ENCODE measurements at regions not wholly inside any gene's neighbourhood (a gene's known extent, or its start where the extent isn't known, plus 50 kb on each side); places are given as distances from the start of the nearest gene placed in this dataset.

GRCh38 chr1:201761178-201761577, 67.8 kb upstream of the IPO9 start:
- no peak overlapping the region for H3K27ac ChIP-seq (ENCODE audit: low read depth, low read length)
- no peaks in the 10 kb centered on the region for H3K4me1 ChIP-seq (ENCODE audit: control insufficient read depth, insufficient read depth, low read length)
- no peaks in the 10 kb centered on the region for H3K36me3 ChIP-seq (ENCODE audit: control insufficient read depth, insufficient read depth, low read length)
- no peak overlapping the region for H3K4me3 ChIP-seq (ENCODE audit: low read length)
- no peak overlapping the region for H3K9ac ChIP-seq (ENCODE audit: low read length)
- H3K27me3 ChIP-seq (ENCODE audit: control insufficient read depth, insufficient read depth, low read length): no peaks in the 10 kb centered on the region

DNA sequence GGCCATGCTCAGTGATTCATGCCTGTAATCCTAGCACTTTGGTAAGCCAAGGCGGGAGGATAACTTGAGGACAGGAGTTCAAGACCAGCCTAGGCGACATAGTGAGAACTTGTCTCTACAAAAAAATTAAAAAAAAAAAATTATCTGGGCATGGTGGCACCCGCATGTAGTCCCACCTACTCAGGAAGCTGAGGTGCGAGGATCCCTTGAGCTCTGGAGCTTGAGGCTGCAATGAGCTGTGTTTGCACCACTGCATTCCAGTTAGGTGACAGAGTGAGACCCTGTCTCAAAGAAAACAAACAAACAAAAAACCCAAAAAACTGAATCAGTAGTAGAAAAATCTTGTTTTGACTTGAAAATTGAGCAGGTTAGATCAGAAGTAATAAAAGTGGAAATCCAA, 67.1 kb upstream of the IPO9 start:
- Histone ChIP-seq H3K27ac (ENCODE audit: low read depth, low read length) (no peak overlapping the region), H3K4me3 (ENCODE audit: low read length) (no peak overlapping the region), H3K36me3 (ENCODE audit: control insufficient read depth, insufficient read depth, low read length) (no peaks in the 10 kb centered on the region), H3K27me3 (ENCODE audit: control insufficient read depth, insufficient read depth, low read length) (no peaks in the 10 kb centered on the region), H3K9ac (ENCODE audit: low read length) (no peak overlapping the region), H3K4me1 (ENCODE audit: control insufficient read depth, insufficient read depth, low read length) (no peaks in the 10 kb centered on the region)

- Histone ChIP-seq H3K27me3 (ENCODE audit: control insufficient read depth, insufficient read depth, low read length) (no peaks in the 10 kb centered on the region), H3K27ac (ENCODE audit: low read depth, low read length) (no peak overlapping the region), H3K4me3 (ENCODE audit: low read length) (no peak overlapping the region), H3K9ac (ENCODE audit: low read length) (no peak overlapping the region), H3K4me1 (ENCODE audit: control insufficient read depth, insufficient read depth, low read length) (no peaks in the 10 kb centered on the region), H3K36me3 (ENCODE audit: control insufficient read depth, insufficient read depth, low read length) (no peaks in the 10 kb centered on the region)
Observed at GRCh38 chr1:201762381-201762780, 66.6 kb upstream of the IPO9 start.

- no peak overlapping the region for H3K27ac ChIP-seq (ENCODE audit: low read depth, low read length)
- H3K27me3 ChIP-seq (ENCODE audit: control insufficient read depth, insufficient read depth, low read length): no peaks in the 10 kb centered on the region
- no peak overlapping the region for H3K9ac ChIP-seq (ENCODE audit: low read length)
- no peaks in the 10 kb centered on the region for H3K36me3 ChIP-seq (ENCODE audit: control insufficient read depth, insufficient read depth, low read length)
- H3K4me3 ChIP-seq (ENCODE audit: low read length): no peak overlapping the region
- no peaks in the 10 kb centered on the region for H3K4me1 ChIP-seq (ENCODE audit: control insufficient read depth, insufficient read depth, low read length)
Observed at GRCh38 chr1:201763455-201764140, 65.4 kb upstream of the IPO9 start.

GRCh38 chr1:201764166-201764565, 64.8 kb upstream of the IPO9 start:
- no peak overlapping the region for H3K27ac ChIP-seq (ENCODE audit: low read depth, low read length)
- H3K27me3 ChIP-seq (ENCODE audit: control insufficient read depth, insufficient read depth, low read length): no peaks in the 10 kb centered on the region
- no peaks in the 10 kb centered on the region for H3K4me1 ChIP-seq (ENCODE audit: control insufficient read depth, insufficient read depth, low read length)
- H3K9ac ChIP-seq (ENCODE audit: low read length): no peak overlapping the region
- no peaks in the 10 kb centered on the region for H3K36me3 ChIP-seq (ENCODE audit: control insufficient read depth, insufficient read depth, low read length)
- H3K4me3 ChIP-seq (ENCODE audit: low read length): no peak overlapping the region

DNA sequence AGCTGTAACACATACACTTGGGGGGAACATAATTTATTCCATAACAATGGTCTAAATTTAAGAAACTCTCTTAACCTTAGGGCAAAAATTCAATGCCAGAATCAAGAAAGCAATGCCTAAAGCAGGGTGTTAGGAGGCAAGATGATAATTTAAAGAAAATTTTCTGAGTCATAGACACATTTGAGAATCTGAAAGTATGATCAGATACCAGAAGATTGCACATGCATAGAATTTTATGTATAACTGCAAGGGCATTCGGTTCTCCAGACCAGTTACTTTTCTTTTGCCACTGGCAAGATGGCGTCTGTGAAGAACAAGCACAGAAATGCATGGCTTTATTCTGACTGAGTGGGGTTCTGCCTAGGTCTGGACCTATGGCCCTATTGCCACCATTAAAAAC, 64.4 kb upstream of the IPO9 start:
- no peak overlapping the region for H3K27ac ChIP-seq (ENCODE audit: low read depth, low read length)
- no peaks in the 10 kb centered on the region for H3K4me1 ChIP-seq (ENCODE audit: control insufficient read depth, insufficient read depth, low read length)
- H3K4me3 ChIP-seq (ENCODE audit: low read length): no peak overlapping the region
- no peaks in the 10 kb centered on the region for H3K36me3 ChIP-seq (ENCODE audit: control insufficient read depth, insufficient read depth, low read length)
- H3K27me3 ChIP-seq (ENCODE audit: control insufficient read depth, insufficient read depth, low read length): no peaks in the 10 kb centered on the region
- H3K9ac ChIP-seq (ENCODE audit: low read length): no peak overlapping the region

- Histone ChIP-seq H3K9ac (ENCODE audit: low read length) (no peak overlapping the region), H3K27ac (ENCODE audit: low read depth, low read length) (no peak overlapping the region), H3K27me3 (ENCODE audit: control insufficient read depth, insufficient read depth, low read length) (no peaks in the 10 kb centered on the region), H3K4me1 (ENCODE audit: control insufficient read depth, insufficient read depth, low read length) (no peaks in the 10 kb centered on the region), H3K36me3 (ENCODE audit: control insufficient read depth, insufficient read depth, low read length) (no peaks in the 10 kb centered on the region), H3K4me3 (ENCODE audit: low read length) (no peak overlapping the region)
Observed at GRCh38 chr1:201766131-201766866, 62.7 kb upstream of the IPO9 start.

DNA sequence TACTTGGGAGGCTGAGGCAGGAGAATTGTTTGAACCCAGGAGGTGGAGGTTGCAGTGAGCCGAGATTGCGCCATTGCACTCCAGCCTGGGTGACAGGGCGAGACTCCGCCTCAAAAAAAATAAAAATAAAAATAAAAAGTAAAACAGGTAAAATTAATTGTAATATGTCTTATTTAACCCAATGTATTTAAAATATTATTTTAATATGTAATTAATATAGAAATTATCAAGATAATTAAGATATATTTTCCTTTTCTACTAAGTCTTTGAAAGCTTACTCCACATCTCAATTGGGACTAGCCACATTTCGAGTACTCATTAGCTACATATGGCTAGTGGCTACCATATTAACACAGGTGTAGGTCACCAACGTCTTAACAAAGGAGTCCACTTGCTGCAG, 61.6 kb upstream of the IPO9 start:
- Histone ChIP-seq H3K4me1 (ENCODE audit: control insufficient read depth, insufficient read depth, low read length) (no peaks in the 10 kb centered on the region), H3K27me3 (ENCODE audit: control insufficient read depth, insufficient read depth, low read length) (no peaks in the 10 kb centered on the region), H3K9ac (ENCODE audit: low read length) (no peak overlapping the region), H3K27ac (ENCODE audit: low read depth, low read length) (no peak overlapping the region), H3K36me3 (ENCODE audit: control insufficient read depth, insufficient read depth, low read length) (no peaks in the 10 kb centered on the region), H3K4me3 (ENCODE audit: low read length) (no peak overlapping the region)

DNA sequence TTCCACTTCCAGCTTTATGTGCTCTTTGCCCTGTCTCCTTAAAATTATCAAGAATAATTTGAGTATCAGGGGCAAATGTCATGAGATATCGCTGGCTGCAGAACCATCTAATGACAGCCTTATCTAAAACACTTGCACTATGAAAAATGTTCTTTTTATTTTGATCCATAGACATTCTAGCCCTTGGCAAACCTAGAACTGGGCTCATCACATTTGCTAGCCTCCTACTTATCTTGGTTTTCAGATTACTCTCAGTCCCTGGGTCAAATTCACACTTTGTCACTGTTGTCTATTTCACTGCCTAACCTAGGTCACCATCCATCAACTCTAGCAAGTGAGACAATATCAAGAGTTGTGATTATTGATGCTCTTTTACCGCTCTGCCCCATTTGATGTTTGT, 59.9 kb upstream of the IPO9 start:
- H3K27me3 ChIP-seq (ENCODE audit: control insufficient read depth, insufficient read depth, low read length): no peaks in the 10 kb centered on the region
- H3K27ac ChIP-seq (ENCODE audit: low read depth, low read length): no peak overlapping the region
- no peak overlapping the region for H3K4me3 ChIP-seq (ENCODE audit: low read length)
- no peak overlapping the region for H3K9ac ChIP-seq (ENCODE audit: low read length)
- H3K36me3 ChIP-seq (ENCODE audit: control insufficient read depth, insufficient read depth, low read length): no peaks in the 10 kb centered on the region
- no peaks in the 10 kb centered on the region for H3K4me1 ChIP-seq (ENCODE audit: control insufficient read depth, insufficient read depth, low read length)

- Histone ChIP-seq H3K4me3 (ENCODE audit: low read length) (no peak overlapping the region), H3K27me3 (ENCODE audit: control insufficient read depth, insufficient read depth, low read length) (no peaks in the 10 kb centered on the region), H3K36me3 (ENCODE audit: control insufficient read depth, insufficient read depth, low read length) (no peaks in the 10 kb centered on the region), H3K4me1 (ENCODE audit: control insufficient read depth, insufficient read depth, low read length) (no peaks in the 10 kb centered on the region), H3K27ac (ENCODE audit: low read depth, low read length) (no peak overlapping the region), H3K9ac (ENCODE audit: low read length) (no peak overlapping the region)
Observed at GRCh38 chr1:201769966-201770365, 59.0 kb upstream of the IPO9 start.

- no peaks in the 10 kb centered on the region for H3K4me1 ChIP-seq (ENCODE audit: control insufficient read depth, insufficient read depth, low read length)
- no peak overlapping the region for H3K9ac ChIP-seq (ENCODE audit: low read length)
Observed at GRCh38 chr1:201771466-201771865, 57.5 kb upstream of the IPO9 start.

GRCh38 chr1:201772178-201772577, 56.8 kb upstream of the IPO9 start:
- Histone ChIP-seq H3K9ac (ENCODE audit: low read length) (no peak overlapping the region), H3K36me3 (ENCODE audit: control insufficient read depth, insufficient read depth, low read length) (no peaks in the 10 kb centered on the region), H3K27me3 (ENCODE audit: control insufficient read depth, insufficient read depth, low read length) (no peaks in the 10 kb centered on the region), H3K4me3 (ENCODE audit: low read length) (no peak overlapping the region), H3K4me1 (ENCODE audit: control insufficient read depth, insufficient read depth, low read length) (no peaks in the 10 kb centered on the region), H3K27ac (ENCODE audit: low read depth, low read length) (no peak overlapping the region)

More at GRCh38 chr1:201771466-201771865, 57.5 kb upstream of the IPO9 start:
- Histone ChIP-seq H3K36me3 (ENCODE audit: control insufficient read depth, insufficient read depth, low read length) (no peaks in the 10 kb centered on the region), H3K27ac (ENCODE audit: low read depth, low read length) (no peak overlapping the region), H3K4me3 (ENCODE audit: low read length) (no peak overlapping the region), H3K27me3 (ENCODE audit: control insufficient read depth, insufficient read depth, low read length) (no peaks in the 10 kb centered on the region)

- Histone ChIP-seq H3K4me1 (ENCODE audit: control insufficient read depth, insufficient read depth, low read length) (no peaks in the 10 kb centered on the region), H3K36me3 (ENCODE audit: control insufficient read depth, insufficient read depth, low read length) (no peaks in the 10 kb centered on the region), H3K27ac (ENCODE audit: low read depth, low read length) (no peak overlapping the region), H3K27me3 (ENCODE audit: control insufficient read depth, insufficient read depth, low read length) (no peaks in the 10 kb centered on the region), H3K4me3 (ENCODE audit: low read length) (no peak overlapping the region), H3K9ac (ENCODE audit: low read length) (no peak overlapping the region)
Observed at GRCh38 chr1:201773764-201774163, 55.2 kb upstream of the IPO9 start.
